GM18858 (cell line): ENCODE measurements at regions not wholly inside any gene's neighbourhood (a gene's known extent, or its start where the extent isn't known, plus 50 kb on each side); places are given as distances from the start of the nearest gene placed in this dataset.

Source experiments
- ATAC-seq: cut with Tn5 transposase; IDR thresholded peaks from one replicate; pipeline ENCODE4 v1.9.1; 2021; ENCODE audit not compliant: unreplicated experiment

GRCh38 chr13:110097013-110097412 is 209.9 kb downstream of the COL4A1 start:
- no peak for ATAC-seq

GRCh38 chr13:110092831-110093247 is 214.1 kb downstream of the COL4A1 start:
- no peak for ATAC-seq

DNA sequence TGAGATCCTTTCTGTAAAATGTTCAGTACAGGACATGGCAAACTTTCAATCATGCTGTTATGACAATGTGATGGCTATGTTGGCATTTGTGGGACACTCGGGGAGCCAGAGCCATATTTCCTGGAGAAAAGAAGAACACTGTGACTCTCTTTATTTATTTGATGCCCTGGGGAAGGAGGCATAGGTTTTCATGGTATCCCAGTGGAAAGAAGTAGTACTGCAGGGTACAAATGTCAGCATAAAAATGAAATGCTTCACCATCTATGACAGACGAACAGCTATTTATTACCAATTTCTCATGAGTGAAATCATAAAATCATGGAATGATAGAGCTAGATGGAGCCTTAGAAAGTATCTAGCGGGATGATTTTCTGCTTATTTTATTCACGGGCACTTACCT is 217.1 kb downstream of the COL4A1 start:
- ATAC-seq: no peak

- no peak for ATAC-seq
These were observed 217.9 kb downstream of the COL4A1 start for GRCh38 chr13:110089100-110089499.

DNA sequence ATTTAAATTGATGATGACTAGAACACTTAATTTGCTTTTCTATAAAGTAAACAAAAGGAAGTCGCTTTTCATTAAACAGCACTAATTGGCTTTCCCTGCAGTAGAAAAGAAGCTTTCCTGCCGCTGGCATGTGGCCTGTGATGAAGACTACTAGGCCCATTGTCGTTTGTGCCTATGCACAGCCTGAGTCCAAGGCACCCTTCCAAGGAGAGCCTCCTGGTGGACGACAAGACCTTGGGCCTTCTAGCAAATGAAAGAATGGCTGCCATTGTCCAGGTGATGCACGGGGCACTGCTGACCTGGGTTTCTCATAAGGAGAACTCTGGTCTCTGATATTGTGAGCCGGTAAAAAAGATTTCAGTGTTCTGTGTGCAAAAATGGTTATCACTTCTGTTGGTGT is 233.0 kb downstream of the COL4A1 start:
- ATAC-seq: no peak

GRCh38 chr13:110070511-110071120 is 236.3 kb downstream of the COL4A1 start:
- ATAC-seq: no peak

GRCh38 chr13:110070046-110070445 is 236.9 kb downstream of the COL4A1 start:
- ATAC-seq: no peak

- no peak for ATAC-seq
These were observed 238.8 kb downstream of the COL4A1 start for GRCh38 chr13:110068176-110068473.

DNA sequence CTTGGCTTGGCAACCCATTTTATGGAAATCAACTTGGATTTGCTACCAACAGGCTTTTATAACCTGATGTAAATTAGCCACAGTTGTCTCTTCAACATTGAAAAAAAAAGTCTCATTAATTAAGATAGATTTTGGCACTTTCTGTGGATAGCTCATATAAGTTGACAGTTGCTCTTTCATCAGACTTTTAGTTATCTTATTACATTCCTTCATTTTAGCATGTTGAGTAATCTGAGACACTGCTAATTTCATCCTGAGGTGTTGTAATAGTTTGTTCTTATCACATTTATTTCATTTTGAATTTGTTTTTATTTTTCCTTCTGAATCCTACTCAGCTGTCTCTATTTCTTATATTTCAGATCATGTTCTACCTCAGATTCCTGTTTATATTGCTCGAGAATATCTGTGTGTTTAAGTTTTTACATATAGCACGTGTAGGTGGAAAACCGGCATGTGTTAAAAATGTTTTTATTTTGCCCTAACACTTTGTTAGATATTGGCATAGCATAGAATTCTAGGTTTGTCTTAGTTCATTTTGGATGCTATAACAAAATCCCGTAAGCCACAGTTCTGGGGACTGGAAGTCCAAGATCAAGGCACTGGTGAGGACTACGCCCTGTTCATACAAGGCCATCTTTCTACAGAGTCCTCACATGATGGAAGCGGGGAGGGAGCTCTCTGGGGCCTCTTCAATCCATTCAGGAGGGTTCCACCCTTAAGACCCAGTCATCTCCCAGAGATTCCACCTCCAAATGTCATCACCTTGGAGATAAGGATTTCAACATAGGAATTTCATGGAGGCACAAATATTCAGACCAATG is 239.4 kb downstream of the COL4A1 start:
- no peak for ATAC-seq

DNA sequence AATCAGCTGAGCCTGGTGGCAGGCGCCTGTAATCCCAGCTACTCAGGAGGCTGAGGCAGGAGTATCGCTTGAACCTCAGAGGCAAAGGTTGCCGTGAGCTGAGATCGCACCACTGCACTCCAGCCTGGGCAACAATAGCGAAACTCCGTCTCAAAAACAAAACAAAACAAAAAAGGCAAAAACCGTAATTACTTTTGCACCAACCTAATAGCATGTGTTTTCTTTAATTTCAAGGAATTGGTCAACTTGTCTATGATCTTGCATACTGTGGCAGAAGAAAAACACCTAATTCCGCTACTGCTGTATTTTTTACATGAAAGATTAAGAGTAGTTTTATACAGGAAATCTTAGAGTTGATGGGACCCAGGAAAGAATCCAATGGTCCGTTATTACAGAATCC is 241.2 kb downstream of the COL4A1 start:
- ATAC-seq: no peak

DNA sequence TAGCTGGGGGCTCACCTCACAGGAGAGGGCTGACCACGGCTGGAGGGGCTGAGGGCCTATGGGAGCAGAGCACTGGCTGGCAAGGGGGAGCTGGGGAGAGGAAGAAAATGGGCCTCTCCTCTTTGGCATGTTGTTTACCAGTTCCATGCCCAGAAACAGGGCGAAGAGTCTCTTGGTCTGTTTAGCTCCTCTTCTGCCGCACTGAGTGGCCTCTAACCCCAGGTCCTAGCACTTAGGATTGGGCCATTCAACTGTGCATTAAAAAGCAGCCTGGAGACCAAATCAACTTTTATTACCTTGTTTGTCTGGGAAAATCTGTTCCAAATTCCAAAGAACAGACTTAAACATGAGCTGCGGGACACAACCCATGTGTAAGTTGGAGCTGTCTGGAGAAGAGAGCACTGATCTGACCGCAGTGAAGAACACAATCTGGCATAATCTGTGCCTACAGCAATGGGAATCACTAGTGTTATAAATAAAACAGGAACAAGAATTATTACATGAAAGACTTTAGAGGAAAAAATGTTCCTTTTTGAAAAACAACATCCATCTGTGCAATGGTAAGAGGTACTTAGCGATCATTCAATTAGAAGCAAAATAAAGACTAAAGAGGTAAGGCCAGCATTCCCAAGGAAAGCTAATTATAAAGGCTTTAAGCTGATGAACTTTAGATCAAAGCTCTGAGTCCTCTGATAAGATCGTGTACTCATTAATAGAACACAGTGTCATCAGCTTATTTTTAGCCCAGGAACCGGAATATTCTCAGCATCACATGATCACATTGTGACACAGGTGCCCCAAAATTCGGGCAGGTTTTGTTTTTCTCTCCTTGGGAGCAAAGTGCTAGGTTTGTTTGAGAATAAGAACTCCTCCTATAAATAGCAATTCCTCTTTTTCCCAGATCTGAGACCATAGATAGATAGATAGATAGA is 243.2 kb downstream of the COL4A1 start:
- no peak for ATAC-seq

DNA sequence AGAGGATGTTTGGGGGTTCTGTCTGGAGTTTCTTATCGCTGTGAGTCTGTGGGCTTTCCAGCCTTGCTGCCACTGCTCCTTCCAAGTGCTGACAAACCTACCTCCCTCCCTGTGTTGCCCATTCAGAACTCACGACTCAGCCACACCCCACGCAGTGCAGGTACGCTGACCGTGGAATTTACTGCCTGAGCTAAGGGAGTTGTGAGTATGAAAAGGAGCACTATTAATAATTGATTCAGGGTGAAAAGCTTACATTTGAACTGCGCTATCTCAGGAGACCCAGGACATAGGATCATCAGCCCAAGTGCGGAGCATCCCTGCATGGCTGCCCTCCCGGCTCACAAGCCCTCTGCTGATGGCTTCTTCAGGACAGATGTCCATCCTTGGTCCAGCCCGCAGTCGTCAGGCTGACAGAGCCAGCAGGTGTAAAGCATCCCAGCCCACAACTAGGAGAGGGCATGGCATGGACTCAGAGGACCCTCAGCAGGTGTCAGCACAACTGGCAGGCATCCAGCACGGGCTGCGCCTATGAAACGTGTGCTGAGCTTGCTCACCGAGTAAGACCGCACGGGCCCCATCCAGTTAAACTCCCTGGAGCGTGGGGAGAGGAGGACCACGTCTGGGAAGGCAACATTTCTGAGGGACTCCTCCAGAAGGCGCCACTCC is 244.0 kb downstream of the COL4A1 start:
- ATAC-seq: no peak

DNA sequence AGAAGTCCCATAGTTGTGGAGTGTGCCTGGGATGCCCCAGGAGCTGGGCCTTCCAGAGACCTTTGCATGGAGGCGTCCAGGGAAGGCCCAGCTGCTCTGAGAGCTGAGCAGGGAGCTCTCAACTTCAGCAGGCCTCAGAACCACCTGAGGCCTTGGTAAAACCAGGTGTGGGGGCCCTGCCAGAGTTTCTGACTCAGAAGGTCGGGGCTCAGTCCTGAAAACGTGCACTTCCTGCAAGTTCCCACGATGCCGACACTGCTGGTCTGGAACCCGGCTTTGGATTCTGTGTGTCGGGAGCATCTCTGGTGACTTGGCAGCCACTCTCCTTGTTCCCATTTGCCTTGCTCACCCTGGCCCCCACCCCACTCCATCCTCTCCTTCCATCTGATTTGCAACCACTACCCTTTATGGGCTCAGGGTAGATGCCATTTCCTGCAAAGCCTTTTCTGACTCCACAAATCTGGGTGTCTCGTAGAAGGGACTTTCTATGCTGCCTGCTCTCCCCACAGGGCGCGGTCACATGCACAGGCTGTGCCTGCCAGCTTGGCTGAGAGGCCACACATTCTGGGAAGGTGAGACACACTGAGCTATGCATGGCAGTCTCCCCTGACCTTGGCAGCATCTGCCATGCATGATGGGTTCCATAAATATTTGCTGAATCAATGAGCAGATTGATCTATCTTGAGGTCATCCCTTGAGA is 244.7 kb downstream of the COL4A1 start:
- no peak for ATAC-seq

GRCh38 chr13:110061270-110061669 is 245.7 kb downstream of the COL4A1 start:
- no peak for ATAC-seq

DNA sequence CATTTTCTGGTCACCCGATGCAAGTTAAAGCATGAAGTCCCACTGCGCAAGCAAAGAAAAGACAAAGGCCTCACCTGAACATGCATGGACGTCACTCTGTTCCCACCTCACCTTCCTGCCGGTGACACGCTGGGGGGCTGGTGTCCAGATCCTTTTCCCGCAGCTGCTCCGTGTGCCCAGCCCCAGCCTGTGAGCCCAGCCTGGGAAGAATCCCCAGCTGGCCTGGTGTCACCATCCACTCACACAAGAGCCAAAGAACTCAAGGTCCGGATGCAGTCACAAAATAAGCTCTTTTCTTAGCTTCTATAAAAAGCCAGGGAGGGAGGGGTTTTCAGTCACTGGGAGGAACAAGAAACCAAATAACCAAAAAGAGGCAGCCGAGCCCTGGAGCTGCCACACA is 249.9 kb downstream of the COL4A1 start:
- no peak for ATAC-seq

DNA sequence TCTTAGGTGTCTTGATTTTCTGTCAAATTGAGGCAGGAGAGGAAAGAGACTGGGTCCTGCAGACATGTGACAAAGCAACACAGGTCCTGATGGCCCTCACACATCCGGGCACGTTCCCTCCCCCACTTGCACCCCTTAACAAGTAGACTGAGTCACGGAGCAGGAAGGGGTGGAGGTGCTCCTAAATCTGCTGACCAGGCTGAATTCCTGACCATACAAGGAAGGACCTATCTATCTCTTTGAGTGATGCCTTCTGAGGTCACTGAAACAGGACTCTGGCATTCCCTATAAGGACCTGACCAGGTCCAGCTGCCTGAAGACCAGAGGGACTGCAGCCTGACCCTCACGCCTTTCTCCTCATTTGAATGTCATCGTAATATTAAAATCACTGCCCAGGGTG is 250.3 kb downstream of the COL4A1 start:
- no peak for ATAC-seq

GRCh38 chr13:110055089-110055488 is 251.9 kb downstream of the COL4A1 start:
- ATAC-seq: no peak

DNA sequence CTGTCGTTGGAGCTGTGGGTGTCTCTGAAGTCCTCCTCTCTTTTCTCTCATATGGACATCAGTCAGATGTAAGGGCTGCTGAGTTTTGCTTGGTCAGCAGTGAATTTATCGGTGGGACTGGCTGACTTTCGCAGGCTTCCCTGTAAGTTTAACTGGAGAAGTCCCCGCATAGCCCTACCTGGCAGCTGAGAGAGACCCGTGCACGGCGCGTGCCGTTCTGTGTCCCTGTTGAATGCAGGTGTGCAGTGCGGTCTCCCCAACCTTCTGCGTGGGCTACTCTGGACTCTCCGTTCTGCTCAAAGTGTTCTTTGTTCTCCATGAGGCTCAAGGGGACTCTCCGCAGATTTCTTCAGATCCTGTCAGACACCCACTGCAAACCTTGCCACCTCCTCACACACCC is 252.9 kb downstream of the COL4A1 start:
- ATAC-seq: no peak

DNA sequence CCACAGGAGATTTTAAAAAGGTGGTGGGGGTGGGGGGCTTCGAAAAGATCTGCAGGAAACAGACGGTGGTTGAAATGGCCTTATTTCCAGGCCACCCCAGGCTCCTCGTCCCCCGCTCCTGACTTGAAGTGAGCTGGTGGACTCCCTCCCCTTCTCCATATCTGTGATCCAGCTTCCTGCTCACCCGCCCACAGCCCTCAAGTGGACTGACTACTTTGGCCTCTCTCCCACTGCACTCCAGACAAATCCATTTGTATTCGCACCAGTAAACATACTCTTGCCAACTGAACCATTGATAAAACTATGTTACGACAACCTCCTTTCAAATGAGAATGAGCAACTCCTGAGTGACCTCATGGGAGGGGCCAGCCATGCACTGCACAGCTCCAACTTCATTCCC is 259.5 kb downstream of the COL4A1 start:
- no peak for ATAC-seq

GRCh38 chr13:110046811-110047210 is 260.1 kb downstream of the COL4A1 start:
- no peak for ATAC-seq

DNA sequence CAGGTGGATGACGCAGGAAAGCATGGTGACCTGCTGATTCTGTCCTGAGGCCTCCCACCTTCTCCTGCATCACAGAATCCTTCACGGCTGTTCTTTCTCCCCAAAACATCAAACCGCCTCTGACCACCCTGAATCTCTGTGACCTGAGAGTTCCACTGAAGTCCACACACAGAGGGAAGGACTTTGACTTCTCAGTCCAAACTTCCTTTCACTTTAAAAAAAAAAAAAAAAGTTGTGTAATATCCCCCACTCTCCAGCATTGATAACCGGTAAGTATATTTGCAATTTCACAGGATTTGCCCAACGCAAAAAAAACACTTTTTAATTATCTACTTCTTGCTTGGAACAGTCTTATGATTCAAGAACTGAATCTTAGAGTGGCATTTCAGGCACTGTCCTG is 259.5 kb upstream of the IRS2 start:
- no peak for ATAC-seq
